C1 segment of cervical spinal cord (tissue), 14 donors: ENCODE measurements at regions not wholly inside any gene's neighbourhood (a gene's known extent, or its start where the extent isn't known, plus 50 kb on each side); places are given as distances from the start of the nearest gene placed in this dataset.

Source experiments
- DNase-seq, 14 donors: peaks; one replicate each; lab custom pipeline; 2025; lab: John Stamatoyannopoulos, UW

GRCh38 chr11:111035746-111036145, 209.8 kb upstream of the POU2AF2 start:
- no peak for DNase-seq

GRCh38 chr11:111026241-111026640, 219.3 kb upstream of the POU2AF2 start:
- DNase-seq = no peak

GRCh38 chr11:111021131-111021530, 224.4 kb upstream of the POU2AF2 start:
- DNase-seq = no peak

GRCh38 chr11:111019871-111020670, 225.5 kb upstream of the POU2AF2 start:
- DNase-seq = no peak

- DNase-seq = no peak
Measured at GRCh38 chr11:111019451-111019850, 226.1 kb upstream of the POU2AF2 start.

GRCh38 chr11:111018566-111018965, 227.0 kb upstream of the POU2AF2 start:
- DNase-seq = no peak

- DNase-seq = no peak
Measured at GRCh38 chr11:111012491-111012890, 233.0 kb upstream of the POU2AF2 start.

- DNase-seq = no peak
Measured at GRCh38 chr11:111011275-111011594, 234.3 kb upstream of the POU2AF2 start.

- DNase-seq = no peak
Measured at GRCh38 chr11:111010391-111011274, 234.9 kb upstream of the POU2AF2 start.

- DNase-seq = no peak
Measured at GRCh38 chr11:111006227-111006626, 239.3 kb upstream of the POU2AF2 start.

- DNase-seq = no peak
Measured at GRCh38 chr11:111001986-111002611, 243.4 kb upstream of the POU2AF2 start.

- no peak for DNase-seq
Measured at GRCh38 chr11:111001081-111001430, 244.5 kb upstream of the POU2AF2 start.

- DNase-seq = no peak
Measured at GRCh38 chr11:111000400-111001080, 245.0 kb upstream of the POU2AF2 start.

- no peak for DNase-seq
Measured at GRCh38 chr11:110992481-110992880, 253.0 kb upstream of the POU2AF2 start.

GRCh38 chr11:110991661-110992355, 253.7 kb upstream of the POU2AF2 start:
- peak in 6 of 14 donors; percentile 3 to 49 (median 13) for DNase-seq

GRCh38 chr11:110990311-110990710, 255.2 kb upstream of the POU2AF2 start:
- no peak for DNase-seq

GRCh38 chr11:110989428-110990133, 255.9 kb upstream of the POU2AF2 start:
- DNase-seq = no peak

- DNase-seq = no peak
Measured at GRCh38 chr11:110988671-110989070, 256.9 kb upstream of the POU2AF2 start.

GRCh38 chr11:110986016-110986415, 259.5 kb upstream of the POU2AF2 start:
- no peak for DNase-seq

- no peak for DNase-seq
Measured at GRCh38 chr11:110985547-110985946, 260.0 kb upstream of the POU2AF2 start.

- no peak for DNase-seq
Measured at GRCh38 chr11:110984693-110985092, 260.8 kb upstream of the POU2AF2 start.
